Ectodermal cell (in vitro differentiated cells): ENCODE measurements at regions not wholly inside any gene's neighbourhood (a gene's known extent, or its start where the extent isn't known, plus 50 kb on each side); places are given as distances from the start of the nearest gene placed in this dataset.

Source experiments
- H3K27ac ChIP-seq: 2 replicates; pipeline ENCODE4 v1.7.0; 2013; ENCODE audit warnings: mild to moderate bottlenecking, low read depth, low read length; ENCODE audit not compliant: insufficient read depth, poor library complexity, severe bottlenecking
- H3K27me3 ChIP-seq: 2 replicates; pipeline ENCODE4 v1.7.0; 2013; ENCODE audit warnings: mild to moderate bottlenecking, low read length; ENCODE audit not compliant: insufficient read depth, control insufficient read depth, poor library complexity, severe bottlenecking
- H3K36me3 ChIP-seq: one replicate; pipeline ENCODE4 v1.7.0; 2013; ENCODE audit warnings: low read length; ENCODE audit not compliant: control insufficient read depth, insufficient read depth
- H3K4me1 ChIP-seq: one replicate; pipeline ENCODE4 v1.7.0; 2013; ENCODE audit warnings: low read length; ENCODE audit not compliant: control insufficient read depth, insufficient read depth
- H3K4me3 ChIP-seq: 2 replicates; pipeline ENCODE4 v1.7.0; 2013; ENCODE audit warnings: low read depth, low read length, control low read depth; ENCODE audit not compliant: insufficient read depth
- H3K9me3 ChIP-seq: 2 replicates; pipeline ENCODE4 v1.7.0; 2013; ENCODE audit warnings: mild to moderate bottlenecking, low read length, moderate library complexity; ENCODE audit not compliant: control insufficient read depth
- WGBS, 2 experiments: methylation state at CpG; one replicate each; pipeline ENCODE4 v1.1.7; 2013; ENCODE audit warnings: missing lambda C conversion rate in 2 of 2; 5-methylcytosine and 5-hydroxymethylcytosine counted together

GRCh38 chr20:4427940-4428586, 179.0 kb upstream of the ADRA1D start:
- no peaks in the 10 kb centered on the region for H3K36me3 ChIP-seq
- no peak overlapping the region for H3K4me3 ChIP-seq
- H3K27me3 ChIP-seq: no peaks in the 10 kb centered on the region
- WGBS, 2 experiments: 30 to 39% methylated on average over 4 of the region's 4 CpGs
- no peaks in the 10 kb centered on the region for H3K9me3 ChIP-seq
- H3K4me1 ChIP-seq: no peaks in the 10 kb centered on the region
- H3K27ac ChIP-seq: peak overlapping the region; percentile 17

GRCh38 chr20:4418141-4418540, 169.1 kb upstream of the ADRA1D start:
- no peaks in the 10 kb centered on the region for H3K9me3 ChIP-seq

GRCh38 chr20:4415281-4415680, 166.2 kb upstream of the ADRA1D start:
- H3K27ac ChIP-seq: no peak overlapping the region
- no peaks in the 10 kb centered on the region for H3K4me1 ChIP-seq
- no peaks in the 10 kb centered on the region for H3K36me3 ChIP-seq
- no peaks in the 10 kb centered on the region for H3K27me3 ChIP-seq
- no peaks in the 10 kb centered on the region for H3K9me3 ChIP-seq
- no peak overlapping the region for H3K4me3 ChIP-seq
- 92 to 95% methylated on average over 5 of the region's 5 CpGs for WGBS, 2 experiments

More at GRCh38 chr20:4418141-4418540, 169.1 kb upstream of the ADRA1D start:
- WGBS, 2 experiments: 94 to 96% methylated on average over 3 to 4 of the region's 4 CpGs
- no peaks in the 10 kb centered on the region for H3K36me3 ChIP-seq
- H3K4me3 ChIP-seq: no peak overlapping the region
- H3K27me3 ChIP-seq: no peaks in the 10 kb centered on the region
- no peak overlapping the region for H3K27ac ChIP-seq
- no peaks in the 10 kb centered on the region for H3K4me1 ChIP-seq

GRCh38 chr20:4413314-4414049, 164.4 kb upstream of the ADRA1D start:
- Histone ChIP-seq H3K4me1 (no peaks in the 10 kb centered on the region), H3K27me3 (no peaks in the 10 kb centered on the region), H3K4me3 (no peak overlapping the region), H3K36me3 (no peaks in the 10 kb centered on the region), H3K27ac (no peak overlapping the region), H3K9me3 (no peaks in the 10 kb centered on the region)
- WGBS, 2 experiments: 92% methylated on average over 8 of the region's 8 CpGs

- Histone ChIP-seq H3K36me3 (no peaks in the 10 kb centered on the region), H3K27ac (no peak overlapping the region), H3K9me3 (no peaks in the 10 kb centered on the region), H3K27me3 (no peaks in the 10 kb centered on the region), H3K4me1 (no peaks in the 10 kb centered on the region), H3K4me3 (no peak overlapping the region)
- 99 to 100% methylated on average over 1 of the region's 1 CpG for WGBS, 2 experiments
Measured at GRCh38 chr20:4412216-4412615, 163.1 kb upstream of the ADRA1D start.

- H3K4me3 ChIP-seq: no peak overlapping the region
- 91% methylated on average over 4 of the region's 4 CpGs for WGBS, 2 experiments
- H3K27me3 ChIP-seq: no peaks in the 10 kb centered on the region
- no peaks in the 10 kb centered on the region for H3K4me1 ChIP-seq
- H3K36me3 ChIP-seq: no peaks in the 10 kb centered on the region
- no peak overlapping the region for H3K27ac ChIP-seq
- no peaks in the 10 kb centered on the region for H3K9me3 ChIP-seq
Measured at GRCh38 chr20:4411744-4412143, 162.7 kb upstream of the ADRA1D start.

GRCh38 chr20:4406627-4407026, 157.5 kb upstream of the ADRA1D start:
- Histone ChIP-seq H3K27me3 (no peaks in the 10 kb centered on the region), H3K4me3 (no peak overlapping the region), H3K27ac (no peak overlapping the region), H3K9me3 (no peaks in the 10 kb centered on the region), H3K4me1 (no peaks in the 10 kb centered on the region), H3K36me3 (no peaks in the 10 kb centered on the region)
- 90 to 94% methylated on average over 3 to 4 of the region's 4 CpGs for WGBS, 2 experiments

- WGBS, 2 experiments: 88 to 93% methylated on average over 3 of the region's 3 CpGs
- no peaks in the 10 kb centered on the region for H3K4me1 ChIP-seq
- no peaks in the 10 kb centered on the region for H3K27me3 ChIP-seq
- H3K9me3 ChIP-seq: no peaks in the 10 kb centered on the region
- H3K4me3 ChIP-seq: no peak overlapping the region
- H3K36me3 ChIP-seq: no peaks in the 10 kb centered on the region
- no peak overlapping the region for H3K27ac ChIP-seq
Measured at GRCh38 chr20:4401601-4402000, 152.5 kb upstream of the ADRA1D start.

GRCh38 chr20:4384961-4385360, 135.9 kb upstream of the ADRA1D start:
- no peaks in the 10 kb centered on the region for H3K27me3 ChIP-seq
- no peak overlapping the region for H3K4me3 ChIP-seq
- H3K27ac ChIP-seq: no peak overlapping the region
- H3K9me3 ChIP-seq: peaks cover 2% of the 10 kb centered on the region
- 93 to 94% methylated on average over 4 of the region's 4 CpGs for WGBS, 2 experiments
- H3K36me3 ChIP-seq: no peaks in the 10 kb centered on the region
- peaks cover 3% of the 10 kb centered on the region for H3K4me1 ChIP-seq

GRCh38 chr20:4383961-4384360, 134.9 kb upstream of the ADRA1D start:
- Histone ChIP-seq H3K4me1 (peaks cover 3% of the 10 kb centered on the region), H3K9me3 (peaks cover 2% of the 10 kb centered on the region), H3K4me3 (no peak overlapping the region), H3K27me3 (no peaks in the 10 kb centered on the region), H3K36me3 (no peaks in the 10 kb centered on the region), H3K27ac (no peak overlapping the region)
- 66 to 74% methylated on average over 2 to 3 of the region's 5 CpGs for whole genome bisulfite sequencing, 2 experiments
